Mononuclear cell (primary cell): ENCODE measurements at regions not wholly inside any gene's neighbourhood (a gene's known extent, or its start where the extent isn't known, plus 50 kb on each side); places are given as distances from the start of the nearest gene placed in this dataset.

Experiments
- H3K27me3 ChIP-seq: 2 replicates; pipeline ENCODE4 v1.6.0; 2011; ENCODE audit warnings: low read length, control low read depth; ENCODE audit not compliant: insufficient read depth
- H3K4me1 ChIP-seq: 2 replicates; pipeline ENCODE4 v1.5.1; 2011; ENCODE audit warnings: mild to moderate bottlenecking, low read length, control low read depth; ENCODE audit not compliant: insufficient read depth
- H3K4me3 ChIP-seq: 2 replicates; pipeline ENCODE4 v1.5.1; 2011; ENCODE audit warnings: mild to moderate bottlenecking, low read length, moderate library complexity
- H3K9me3 ChIP-seq: 2 replicates; pipeline ENCODE4 v1.5.1; 2011; ENCODE audit warnings: low read depth, mild to moderate bottlenecking, control low read depth, low read length

GRCh38 chr17:17413215-17413792 is 63.5 kb upstream of the MED9 start:
- Histone ChIP-seq H3K9me3 (no peaks in the 10 kb centered on the region), H3K4me3 (no peak overlapping the region), H3K27me3 (no peaks in the 10 kb centered on the region), H3K4me1 (peaks cover 19% of the 10 kb centered on the region)

- Histone ChIP-seq H3K4me3 (no peak overlapping the region), H3K4me1 (peaks cover 14% of the 10 kb centered on the region), H3K27me3 (no peaks in the 10 kb centered on the region), H3K9me3 (no peaks in the 10 kb centered on the region)
Observed at GRCh38 chr17:17413821-17414220, 63.0 kb upstream of the MED9 start.

GRCh38 chr17:17414341-17414805 is 62.4 kb upstream of the MED9 start:
- Histone ChIP-seq H3K9me3 (no peaks in the 10 kb centered on the region), H3K27me3 (no peaks in the 10 kb centered on the region), H3K4me3 (no peak overlapping the region), H3K4me1 (peaks cover 13% of the 10 kb centered on the region)

- Histone ChIP-seq H3K9me3 (no peaks in the 10 kb centered on the region), H3K4me3 (no peak overlapping the region), H3K27me3 (no peaks in the 10 kb centered on the region), H3K4me1 (peaks cover 13% of the 10 kb centered on the region)
Observed at GRCh38 chr17:17415006-17415405, 61.8 kb upstream of the MED9 start.

GRCh38 chr17:17416007-17416399 is 60.8 kb upstream of the MED9 start:
- H3K4me3 ChIP-seq, result no peak overlapping the region
- H3K27me3 ChIP-seq, result no peaks in the 10 kb centered on the region
- H3K4me1 ChIP-seq, result peaks cover 13% of the 10 kb centered on the region
- no peaks in the 10 kb centered on the region for H3K9me3 ChIP-seq

GRCh38 chr17:17416400-17417360 is 60.1 kb upstream of the MED9 start:
- no peaks in the 10 kb centered on the region for H3K27me3 ChIP-seq
- H3K4me1 ChIP-seq, result peaks cover 13% of the 10 kb centered on the region
- no peaks in the 10 kb centered on the region for H3K9me3 ChIP-seq
- H3K4me3 ChIP-seq, result no peak overlapping the region

GRCh38 chr17:17417718-17418181 is 59.0 kb upstream of the MED9 start:
- Histone ChIP-seq H3K4me1 (peaks cover 13% of the 10 kb centered on the region), H3K4me3 (no peak overlapping the region), H3K9me3 (no peaks in the 10 kb centered on the region), H3K27me3 (no peaks in the 10 kb centered on the region)

GRCh38 chr17:17419166-17419565 is 57.6 kb upstream of the MED9 start:
- Histone ChIP-seq H3K4me3 (no peak overlapping the region), H3K27me3 (no peaks in the 10 kb centered on the region), H3K4me1 (peaks cover 13% of the 10 kb centered on the region), H3K9me3 (no peaks in the 10 kb centered on the region)

- H3K27me3 ChIP-seq, result no peaks in the 10 kb centered on the region
Observed at GRCh38 chr17:17419631-17420030, 57.2 kb upstream of the MED9 start.

GRCh38 chr17:17420082-17420481 is 56.7 kb upstream of the MED9 start:
- Histone ChIP-seq H3K4me1 (peaks cover 13% of the 10 kb centered on the region), H3K27me3 (no peaks in the 10 kb centered on the region), H3K9me3 (no peaks in the 10 kb centered on the region), H3K4me3 (no peak overlapping the region)

More at GRCh38 chr17:17419631-17420030, 57.2 kb upstream of the MED9 start:
- H3K4me1 ChIP-seq, result peaks cover 13% of the 10 kb centered on the region
- no peak overlapping the region for H3K4me3 ChIP-seq
- no peaks in the 10 kb centered on the region for H3K9me3 ChIP-seq

- Histone ChIP-seq H3K4me1 (peaks cover 13% of the 10 kb centered on the region), H3K4me3 (no peak overlapping the region), H3K27me3 (no peaks in the 10 kb centered on the region), H3K9me3 (no peaks in the 10 kb centered on the region)
Observed at GRCh38 chr17:17420561-17421269, 56.1 kb upstream of the MED9 start.

GRCh38 chr17:17421346-17422216 is 55.2 kb upstream of the MED9 start:
- no peaks in the 10 kb centered on the region for H3K9me3 ChIP-seq
- no peaks in the 10 kb centered on the region for H3K27me3 ChIP-seq
- peaks cover 5% of the 10 kb centered on the region for H3K4me1 ChIP-seq
- H3K4me3 ChIP-seq, result no peak overlapping the region

- no peaks in the 10 kb centered on the region for H3K27me3 ChIP-seq
- H3K4me3 ChIP-seq, result no peak overlapping the region
- H3K9me3 ChIP-seq, result no peaks in the 10 kb centered on the region
- no peaks in the 10 kb centered on the region for H3K4me1 ChIP-seq
Observed at GRCh38 chr17:17422217-17422610, 54.6 kb upstream of the MED9 start.

- no peaks in the 10 kb centered on the region for H3K4me1 ChIP-seq
- H3K4me3 ChIP-seq, result no peak overlapping the region
- H3K9me3 ChIP-seq, result no peaks in the 10 kb centered on the region
- no peaks in the 10 kb centered on the region for H3K27me3 ChIP-seq
Observed at GRCh38 chr17:17422641-17423040, 54.2 kb upstream of the MED9 start.
